Karpas-422 (cell line): ENCODE measurements at regions not wholly inside any gene's neighbourhood (a gene's known extent, or its start where the extent isn't known, plus 50 kb on each side); places are given as distances from the start of the nearest gene placed in this dataset.
"Not testable (repeated sequence)": the region's sequence is repeated elsewhere in the genome, so short reads cannot be mapped to it uniquely, and the experiment has no call there.

Experiments
- DNase-seq: peaks from one replicate; pipeline ENCODE4 v3.0.0-alpha.2; 2015
- H2AFZ ChIP-seq: fragments of 200-600 bp; sonication (generic); 2 replicates; pipeline ENCODE4 v1.6.1; 2014; ENCODE audit warnings: antibody characterized with exemption, low read length, mixed read lengths
- H3K27ac ChIP-seq: fragments of 200-600 bp; sonication (generic); 2 replicates; pipeline ENCODE4 v1.5.1; 2014; ENCODE audit warnings: mild to moderate bottlenecking, low read length, moderate library complexity
- H3K27me3 ChIP-seq: fragments of 200-600 bp; sonication (generic); 2 replicates; pipeline ENCODE4 v1.6.1; 2014; ENCODE audit warnings: low read length, mixed read lengths
- H3K36me3 ChIP-seq: fragments of 200-600 bp; sonication (generic); 2 replicates; pipeline ENCODE4 v1.6.1; 2014; ENCODE audit warnings: low read length, mixed read lengths; ENCODE audit not compliant: insufficient read depth
- H3K4me1 ChIP-seq: fragments of 200-600 bp; sonication (generic); 2 replicates; pipeline ENCODE4 v1.6.1; 2014; ENCODE audit warnings: mild to moderate bottlenecking, low read length, mixed read lengths
- H3K4me2 ChIP-seq: fragments of 200-600 bp; sonication (generic); 2 replicates; pipeline ENCODE4 v1.6.1; 2014; ENCODE audit warnings: low read length, low read depth, mild to moderate bottlenecking; ENCODE audit not compliant: poor library complexity, severe bottlenecking
- H3K4me3 ChIP-seq: fragments of 200-600 bp; sonication (generic); 2 replicates; pipeline ENCODE4 v1.5.1; 2014; ENCODE audit warnings: mild to moderate bottlenecking, antibody characterized with exemption, low read length, mixed read lengths
- H3K79me2 ChIP-seq: fragments of 200-600 bp; sonication (generic); 2 replicates; pipeline ENCODE4 v1.6.1; 2014; ENCODE audit warnings: mild to moderate bottlenecking, low read length, mixed read lengths
- H3K9ac ChIP-seq: fragments of 200-600 bp; sonication (generic); 2 replicates; pipeline ENCODE4 v1.6.0; 2014; ENCODE audit warnings: low read length
- H3K9me2 ChIP-seq: fragments of 200-600 bp; sonication (generic), shearing (Covaris generic); replicated peaks from 2 replicates; pipeline ENCODE4 v1.6.0; 2014; ENCODE audit warnings: mild to moderate bottlenecking, low read length, moderate library complexity; ENCODE audit not compliant: insufficient read depth
- H3K9me3 ChIP-seq: fragments of 300-700, 200-600 bp; sonication (generic); 2 replicates; pipeline ENCODE4 v1.6.1; 2014; ENCODE audit warnings: low read length, mixed read lengths
- H4K20me1 ChIP-seq: fragments of 200-600 bp; sonication (generic); 2 replicates; pipeline ENCODE4 v1.6.1; 2014; ENCODE audit warnings: mild to moderate bottlenecking, antibody characterized with exemption, low read length, low read depth; ENCODE audit not compliant: insufficient read depth

DNA sequence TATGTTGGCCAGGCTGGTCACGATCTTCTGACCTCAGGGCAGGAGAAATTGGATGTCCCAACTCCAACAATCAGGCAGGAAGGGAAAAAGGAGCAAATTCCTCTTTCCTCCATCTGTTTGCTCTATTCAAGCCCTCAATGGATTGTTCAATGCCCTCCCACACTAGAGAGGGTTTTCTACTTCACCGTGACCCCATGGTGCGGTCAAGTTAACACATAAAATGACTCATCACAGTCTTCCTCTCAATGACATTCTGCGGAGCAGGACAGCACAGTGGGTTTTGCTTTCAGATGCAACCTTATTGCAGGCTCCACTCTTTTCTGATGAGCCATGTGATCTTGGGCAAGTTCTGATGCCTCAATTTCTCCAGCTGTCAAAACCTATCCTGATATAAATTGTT is 364.9 kb downstream of the ANKRD30A start:
- H3K4me3 ChIP-seq, result no peak overlapping the region
- H3K9me3 ChIP-seq, result no peaks in the 10 kb centered on the region
- peaks cover 1% of the 10 kb centered on the region for H3K4me1 ChIP-seq
- no peaks in the 10 kb centered on the region for H3K36me3 ChIP-seq
- no peak overlapping the region for H3K9ac ChIP-seq
- H3K9me2 ChIP-seq, result no peaks in the 10 kb centered on the region
- no peaks in the 10 kb centered on the region for H4K20me1 ChIP-seq
- no peak overlapping the region for H2AFZ ChIP-seq
- H3K27ac ChIP-seq, result no peak overlapping the region
- no peak overlapping the region for H3K4me2 ChIP-seq
- DNase-seq, result no peak
- H3K79me2 ChIP-seq, result no peaks in the 10 kb centered on the region
- H3K27me3 ChIP-seq, result no peaks in the 10 kb centered on the region

DNA sequence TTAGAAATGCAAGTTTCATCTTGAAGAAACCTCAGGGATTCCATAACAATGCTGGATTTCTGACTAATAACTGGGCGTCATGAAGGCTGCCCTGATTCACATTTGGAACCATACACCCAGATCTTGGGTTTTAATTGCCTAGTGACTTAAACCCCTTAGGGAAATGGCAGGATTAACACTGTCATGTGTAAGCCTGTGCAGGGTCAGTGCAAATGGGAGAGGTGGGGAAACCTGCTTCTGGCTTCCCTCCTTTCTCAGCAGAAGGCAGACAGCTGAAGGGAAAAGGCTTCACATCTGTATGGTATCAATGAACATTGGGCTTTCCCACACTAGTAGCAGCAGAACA is 364.2 kb downstream of the ANKRD30A start:
- H2AFZ ChIP-seq, result no peak overlapping the region
- no peak overlapping the region for H3K9ac ChIP-seq
- H3K4me2 ChIP-seq, result no peak overlapping the region

GRCh38 chr10:37488792-37489657 is 363.6 kb downstream of the ANKRD30A start:
- Histone ChIP-seq H3K4me1 (no peaks in the 10 kb centered on the region), H3K4me3 (no peak overlapping the region), H3K4me2 (no peak overlapping the region), H3K9ac (no peak overlapping the region), H3K36me3 (no peaks in the 10 kb centered on the region), H2AFZ (no peak overlapping the region), H3K9me2 (no peaks in the 10 kb centered on the region), H3K27ac (no peak overlapping the region), H3K27me3 (no peaks in the 10 kb centered on the region), H4K20me1 (no peaks in the 10 kb centered on the region), H3K9me3 (no peaks in the 10 kb centered on the region), H3K79me2 (no peaks in the 10 kb centered on the region)
- no peak for DNase-seq

More for the DNA sequence above, 364.2 kb downstream of the ANKRD30A start:
- Histone ChIP-seq H3K79me2 (no peaks in the 10 kb centered on the region), H3K4me3 (no peak overlapping the region), H3K36me3 (no peaks in the 10 kb centered on the region), H4K20me1 (no peaks in the 10 kb centered on the region), H3K9me3 (no peaks in the 10 kb centered on the region), H3K4me1 (no peaks in the 10 kb centered on the region), H3K27me3 (no peaks in the 10 kb centered on the region), H3K9me2 (no peaks in the 10 kb centered on the region), H3K27ac (no peak overlapping the region)
- DNase-seq, result no peak

DNA sequence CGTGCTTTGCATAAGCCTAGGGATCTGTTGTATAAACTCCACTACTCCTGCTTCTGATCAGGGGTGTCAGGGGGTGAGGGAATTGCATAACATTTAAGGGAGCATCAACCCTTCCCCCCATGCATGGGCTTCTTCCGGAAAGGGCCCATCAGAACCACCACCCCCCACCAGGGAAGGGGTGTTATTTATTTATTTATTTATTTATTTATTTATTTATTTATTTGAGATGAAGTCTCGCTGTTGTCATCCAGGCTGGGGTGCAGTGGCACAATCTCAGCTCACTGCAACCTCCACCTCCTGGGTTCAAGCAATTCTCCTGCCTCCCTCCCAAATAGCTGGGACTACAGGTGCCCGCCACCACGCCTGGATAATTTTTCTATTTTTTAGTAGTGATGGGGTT is 355.2 kb downstream of the ANKRD30A start:
- not testable (repeated sequence) for H3K27me3 ChIP-seq, H4K20me1 ChIP-seq, H3K4me1 ChIP-seq, H3K4me2 ChIP-seq, H3K27ac ChIP-seq, H3K9me3 ChIP-seq, H3K9ac ChIP-seq, H3K36me3 ChIP-seq, H3K4me3 ChIP-seq, H2AFZ ChIP-seq, H3K79me2 ChIP-seq, DNase-seq, H3K9me2 ChIP-seq

GRCh38 chr10:37479469-37479868 is 354.1 kb downstream of the ANKRD30A start:
- no peaks in the 10 kb centered on the region for H3K9me2 ChIP-seq
- no peak overlapping the region for H2AFZ ChIP-seq
- H3K4me3 ChIP-seq, result no peak overlapping the region
- H3K9ac ChIP-seq, result no peak overlapping the region
- no peaks in the 10 kb centered on the region for H3K36me3 ChIP-seq
- no peaks in the 10 kb centered on the region for H3K27me3 ChIP-seq
- H3K27ac ChIP-seq, result no peak overlapping the region
- H3K9me3 ChIP-seq, result no peaks in the 10 kb centered on the region
- no peaks in the 10 kb centered on the region for H4K20me1 ChIP-seq
- H3K79me2 ChIP-seq, result no peaks in the 10 kb centered on the region
- no peak overlapping the region for H3K4me2 ChIP-seq
- no peaks in the 10 kb centered on the region for H3K4me1 ChIP-seq
- no peak for DNase-seq

- H2AFZ ChIP-seq, result no peak overlapping the region
- no peak overlapping the region for H3K4me2 ChIP-seq
- H3K9me2 ChIP-seq, result no peaks in the 10 kb centered on the region
- no peaks in the 10 kb centered on the region for H3K9me3 ChIP-seq
- no peaks in the 10 kb centered on the region for H3K79me2 ChIP-seq
- no peaks in the 10 kb centered on the region for H3K36me3 ChIP-seq
- no peaks in the 10 kb centered on the region for H3K4me1 ChIP-seq
- no peak for DNase-seq
- H3K9ac ChIP-seq, result no peak overlapping the region
- no peaks in the 10 kb centered on the region for H3K27me3 ChIP-seq
- no peak overlapping the region for H3K27ac ChIP-seq
- H4K20me1 ChIP-seq, result no peaks in the 10 kb centered on the region
- no peak overlapping the region for H3K4me3 ChIP-seq
Observed at GRCh38 chr10:37478381-37478780, 353.0 kb downstream of the ANKRD30A start.

- no peak overlapping the region for H3K4me2 ChIP-seq
- DNase-seq, result no peak
- no peak overlapping the region for H2AFZ ChIP-seq
- no peaks in the 10 kb centered on the region for H3K79me2 ChIP-seq
- no peaks in the 10 kb centered on the region for H3K36me3 ChIP-seq
- H3K9me3 ChIP-seq, result no peaks in the 10 kb centered on the region
- H3K27ac ChIP-seq, result no peak overlapping the region
- H4K20me1 ChIP-seq, result no peaks in the 10 kb centered on the region
- H3K4me3 ChIP-seq, result no peak overlapping the region
- H3K9me2 ChIP-seq, result no peaks in the 10 kb centered on the region
- H3K9ac ChIP-seq, result no peak overlapping the region
- no peaks in the 10 kb centered on the region for H3K4me1 ChIP-seq
- no peaks in the 10 kb centered on the region for H3K27me3 ChIP-seq
Observed at GRCh38 chr10:37476285-37476684, 350.9 kb downstream of the ANKRD30A start.

GRCh38 chr10:37474645-37475044 is 349.2 kb downstream of the ANKRD30A start:
- Histone ChIP-seq H3K9me3 (no peaks in the 10 kb centered on the region), H3K36me3 (no peaks in the 10 kb centered on the region), H3K27me3 (no peaks in the 10 kb centered on the region), H3K4me2 (no peak overlapping the region), H2AFZ (no peak overlapping the region), H3K27ac (no peak overlapping the region), H3K4me3 (no peak overlapping the region), H3K79me2 (no peaks in the 10 kb centered on the region), H3K9ac (no peak overlapping the region), H3K9me2 (no peaks in the 10 kb centered on the region), H4K20me1 (no peaks in the 10 kb centered on the region), H3K4me1 (no peaks in the 10 kb centered on the region)
- no peak for DNase-seq
